ENCODE measurements at regions not wholly inside any gene's neighbourhood (a gene's known extent, or its start where the extent isn't known, plus 50 kb on each side); places are given as distances from the start of the nearest gene placed in this dataset.

DNA sequence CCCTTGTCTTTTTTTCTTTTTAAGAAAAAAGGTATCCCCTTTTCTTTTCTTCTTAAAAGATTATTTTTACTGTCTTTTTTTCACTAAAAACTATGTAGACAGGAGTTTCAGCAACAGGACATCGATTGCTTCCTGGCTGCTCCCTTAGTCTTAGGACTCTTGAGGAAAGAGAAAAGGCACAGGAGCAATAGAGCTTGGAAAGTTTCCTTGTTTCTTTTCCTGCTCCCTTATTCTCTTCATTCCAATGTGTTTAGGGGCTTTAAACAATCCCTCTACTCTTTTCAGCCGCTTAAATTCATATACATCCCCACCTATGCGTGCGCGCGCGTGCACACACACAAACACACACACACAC is 182.2 kb upstream of the FOXN2 start:
- ATAC-seq (no peak), DNase-seq (ENCODE audit: low read depth, low spot score) (no peak)
- TF ChIP-seq CBX3 (IDR thresholded peaks at IDR 0.05; ENCODE audit: low read depth) (no peak), YY1 (IDR thresholded peaks at IDR 0.05; ENCODE audit: extremely low read depth, insufficient replicate concordance, low read depth, low read length) (no peak), MAX (IDR thresholded peaks at IDR 0.05) (no peak), FOSL1 (IDR thresholded peaks at IDR 0.05; ENCODE audit: low read depth) (no peak), EZH2phosphoT487 (IDR thresholded peaks at IDR 0.05; ENCODE audit: borderline replicate concordance) (no peak), ZNF274 (IDR thresholded peaks at IDR 0.05; ENCODE audit: low read depth, low read length) (no peak), CEBPB (IDR thresholded peaks at IDR 0.05; ENCODE audit: low read depth) (no peak), SRF (IDR thresholded peaks at IDR 0.05; ENCODE audit: low read depth) (no peak), POLR2AphosphoS5 (IDR thresholded peaks at IDR 0.05; ENCODE audit: low read depth, low read length) (no peak), SP1 (IDR thresholded peaks at IDR 0.05; ENCODE audit: low read depth) (no peak), ELF1 (IDR thresholded peaks at IDR 0.05; ENCODE audit: borderline replicate concordance, low read depth) (no peak), EZH2 (IDR thresholded peaks at IDR 0.05) (no peak), JUND (IDR thresholded peaks at IDR 0.05) (no peak), EGR1 (IDR thresholded peaks at IDR 0.05; ENCODE audit: low read depth) (no peak)
- TF ChIP-seq, protein P1, sequence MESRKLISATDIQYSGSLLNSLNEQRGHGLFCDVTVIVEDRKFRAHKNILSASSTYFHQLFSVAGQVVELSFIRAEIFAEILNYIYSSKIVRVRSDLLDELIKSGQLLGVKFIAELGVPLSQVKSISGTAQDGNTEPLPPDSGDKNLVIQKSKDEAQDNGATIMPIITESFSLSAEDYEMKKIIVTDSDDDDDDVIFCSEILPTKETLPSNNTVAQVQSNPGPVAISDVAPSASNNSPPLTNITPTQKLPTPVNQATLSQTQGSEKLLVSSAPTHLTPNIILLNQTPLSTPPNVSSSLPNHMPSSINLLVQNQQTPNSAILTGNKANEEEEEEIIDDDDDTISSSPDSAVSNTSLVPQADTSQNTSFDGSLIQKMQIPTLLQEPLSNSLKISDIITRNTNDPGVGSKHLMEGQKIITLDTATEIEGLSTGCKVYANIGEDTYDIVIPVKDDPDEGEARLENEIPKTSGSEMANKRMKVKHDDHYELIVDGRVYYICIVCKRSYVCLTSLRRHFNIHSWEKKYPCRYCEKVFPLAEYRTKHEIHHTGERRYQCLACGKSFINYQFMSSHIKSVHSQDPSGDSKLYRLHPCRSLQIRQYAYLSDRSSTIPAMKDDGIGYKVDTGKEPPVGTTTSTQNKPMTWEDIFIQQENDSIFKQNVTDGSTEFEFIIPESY (IDR thresholded peaks at IDR 0.05; ENCODE audit: extremely low read depth, insufficient replicate concordance, low read length), result no peak
- TF ChIP-seq, protein P2, sequence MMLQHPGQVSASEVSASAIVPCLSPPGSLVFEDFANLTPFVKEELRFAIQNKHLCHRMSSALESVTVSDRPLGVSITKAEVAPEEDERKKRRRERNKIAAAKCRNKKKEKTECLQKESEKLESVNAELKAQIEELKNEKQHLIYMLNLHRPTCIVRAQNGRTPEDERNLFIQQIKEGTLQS (IDR thresholded peaks at IDR 0.05), result no peak
- TF ChIP-seq, protein P3, sequence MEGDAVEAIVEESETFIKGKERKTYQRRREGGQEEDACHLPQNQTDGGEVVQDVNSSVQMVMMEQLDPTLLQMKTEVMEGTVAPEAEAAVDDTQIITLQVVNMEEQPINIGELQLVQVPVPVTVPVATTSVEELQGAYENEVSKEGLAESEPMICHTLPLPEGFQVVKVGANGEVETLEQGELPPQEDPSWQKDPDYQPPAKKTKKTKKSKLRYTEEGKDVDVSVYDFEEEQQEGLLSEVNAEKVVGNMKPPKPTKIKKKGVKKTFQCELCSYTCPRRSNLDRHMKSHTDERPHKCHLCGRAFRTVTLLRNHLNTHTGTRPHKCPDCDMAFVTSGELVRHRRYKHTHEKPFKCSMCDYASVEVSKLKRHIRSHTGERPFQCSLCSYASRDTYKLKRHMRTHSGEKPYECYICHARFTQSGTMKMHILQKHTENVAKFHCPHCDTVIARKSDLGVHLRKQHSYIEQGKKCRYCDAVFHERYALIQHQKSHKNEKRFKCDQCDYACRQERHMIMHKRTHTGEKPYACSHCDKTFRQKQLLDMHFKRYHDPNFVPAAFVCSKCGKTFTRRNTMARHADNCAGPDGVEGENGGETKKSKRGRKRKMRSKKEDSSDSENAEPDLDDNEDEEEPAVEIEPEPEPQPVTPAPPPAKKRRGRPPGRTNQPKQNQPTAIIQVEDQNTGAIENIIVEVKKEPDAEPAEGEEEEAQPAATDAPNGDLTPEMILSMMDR (IDR thresholded peaks at IDR 0.05 in 2 of 3, conservative IDR thresholded peaks at IDR 0.05 in 1 of 3; ENCODE audit: borderline replicate concordance in 1 of 3, insufficient read depth in 1 of 3, low read depth in 2 of 3, low read length in 2 of 3), result no peak
- TF ChIP-seq, protein P4, sequence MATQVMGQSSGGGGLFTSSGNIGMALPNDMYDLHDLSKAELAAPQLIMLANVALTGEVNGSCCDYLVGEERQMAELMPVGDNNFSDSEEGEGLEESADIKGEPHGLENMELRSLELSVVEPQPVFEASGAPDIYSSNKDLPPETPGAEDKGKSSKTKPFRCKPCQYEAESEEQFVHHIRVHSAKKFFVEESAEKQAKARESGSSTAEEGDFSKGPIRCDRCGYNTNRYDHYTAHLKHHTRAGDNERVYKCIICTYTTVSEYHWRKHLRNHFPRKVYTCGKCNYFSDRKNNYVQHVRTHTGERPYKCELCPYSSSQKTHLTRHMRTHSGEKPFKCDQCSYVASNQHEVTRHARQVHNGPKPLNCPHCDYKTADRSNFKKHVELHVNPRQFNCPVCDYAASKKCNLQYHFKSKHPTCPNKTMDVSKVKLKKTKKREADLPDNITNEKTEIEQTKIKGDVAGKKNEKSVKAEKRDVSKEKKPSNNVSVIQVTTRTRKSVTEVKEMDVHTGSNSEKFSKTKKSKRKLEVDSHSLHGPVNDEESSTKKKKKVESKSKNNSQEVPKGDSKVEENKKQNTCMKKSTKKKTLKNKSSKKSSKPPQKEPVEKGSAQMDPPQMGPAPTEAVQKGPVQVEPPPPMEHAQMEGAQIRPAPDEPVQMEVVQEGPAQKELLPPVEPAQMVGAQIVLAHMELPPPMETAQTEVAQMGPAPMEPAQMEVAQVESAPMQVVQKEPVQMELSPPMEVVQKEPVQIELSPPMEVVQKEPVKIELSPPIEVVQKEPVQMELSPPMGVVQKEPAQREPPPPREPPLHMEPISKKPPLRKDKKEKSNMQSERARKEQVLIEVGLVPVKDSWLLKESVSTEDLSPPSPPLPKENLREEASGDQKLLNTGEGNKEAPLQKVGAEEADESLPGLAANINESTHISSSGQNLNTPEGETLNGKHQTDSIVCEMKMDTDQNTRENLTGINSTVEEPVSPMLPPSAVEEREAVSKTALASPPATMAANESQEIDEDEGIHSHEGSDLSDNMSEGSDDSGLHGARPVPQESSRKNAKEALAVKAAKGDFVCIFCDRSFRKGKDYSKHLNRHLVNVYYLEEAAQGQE (IDR thresholded peaks at IDR 0.05; ENCODE audit: low read depth), result no peak
- no peak overlapping the region for H3K4me3 ChIP-seq (replicated peaks in 1 of 2; ENCODE audit: low read depth in 1 of 2, low read length in 2 of 2)
- no peak overlapping the region for H3K9ac ChIP-seq (ENCODE audit: low read length)
- no TSS peak for BruUV-seq (replicated peaks)
- POLR2A ChIA-PET, result no interaction called here
- H2AFZ ChIP-seq (ENCODE audit: low read depth, low read length, poor library complexity, severe bottlenecking), result no peak overlapping the region
- intact Hi-C loops (cut with micrococcal nuclease), result no loop called here
- H3K9me2 ChIP-seq (ENCODE audit: insufficient read depth), result no peaks in the 10 kb centered on the region
- CTCF ChIA-PET, result no interaction called here
- RAD21 ChIA-PET (ENCODE audit: low non-redundant PET in 1 of 2, low total read pairs in 2 of 2, uncharacterized antibody in 2 of 2, unreplicated experiment in 2 of 2), result no interaction called here
- no peaks in the 10 kb centered on the region for H3K27me3 ChIP-seq (ENCODE audit: insufficient read depth, low read length)
- no peak overlapping the region for H3K27ac ChIP-seq (ENCODE audit: low read depth, low read length)
- no peak overlapping the region for H3K4me2 ChIP-seq (ENCODE audit: low read length)
- no peaks in the 10 kb centered on the region for H3K9me3 ChIP-seq (ENCODE audit: control insufficient read depth in 1 of 2, insufficient read depth in 1 of 2, low read depth in 1 of 2, low read length in 2 of 2)
- H4K20me1 ChIP-seq (ENCODE audit: insufficient read depth), result no peaks in the 10 kb centered on the region
- no peaks in the 10 kb centered on the region for H3K4me1 ChIP-seq (ENCODE audit: control insufficient read depth in 1 of 2, insufficient read depth in 2 of 2, low read length in 2 of 2)
- no peaks in the 10 kb centered on the region for H3K79me2 ChIP-seq (ENCODE audit: insufficient read depth, low read length)
- no peaks in the 10 kb centered on the region for H3K36me3 ChIP-seq (ENCODE audit: control insufficient read depth in 1 of 2, insufficient read depth in 2 of 2, low read length in 2 of 2)
